ENCODE measurements at regions not wholly inside any gene's neighbourhood (a gene's known extent, or its start where the extent isn't known, plus 50 kb on each side); places are given as distances from the start of the nearest gene placed in this dataset.
"Not testable (repeated sequence)": the region's sequence is repeated elsewhere in the genome, so short reads cannot be mapped to it uniquely, and the experiment has no call there.

- Histone ChIP-seq H3K9me3 (ENCODE audit: low read length) (no peaks in the 10 kb centered on the region), H3K9ac (ENCODE audit: low read length) (no peak overlapping the region), H3K4me3 (ENCODE audit: low read length) (no peak overlapping the region), H3K27ac (ENCODE audit: low read length) (no peak overlapping the region), H3K27me3 (ENCODE audit: insufficient read depth, low read depth, low read length) (no peaks in the 10 kb centered on the region), H4K20me1 (ENCODE audit: insufficient read depth) (no peaks in the 10 kb centered on the region), H2AFZ (ENCODE audit: low read depth, low read length) (no peak overlapping the region), H3K4me2 (ENCODE audit: low read length) (no peak overlapping the region), H3F3A (ENCODE audit: insufficient read depth, low read length, poor library complexity, severe bottlenecking) (no peaks in the 10 kb centered on the region), H3K36me3 (ENCODE audit: insufficient read depth, low read length) (no peaks in the 10 kb centered on the region), H3K9me2 (ENCODE audit: insufficient read depth, low read length) (no peaks in the 10 kb centered on the region), H3K79me2 (replicated peaks; ENCODE audit: insufficient read depth, low read length) (no peaks in the 10 kb centered on the region)
- TF ChIP-seq TAF1 (IDR thresholded peaks at IDR 0.05; ENCODE audit: low read depth) (no peak), MXI1 (conservative IDR thresholded peaks at IDR 0.05; ENCODE audit: poor library complexity, severe bottlenecking) (no peak), POLR2AphosphoS5 (IDR thresholded peaks at IDR 0.05) (no peak), EP300 (conservative IDR thresholded peaks at IDR 0.05; ENCODE audit: poor library complexity, severe bottlenecking) (no peak), RAD21 (conservative IDR thresholded peaks at IDR 0.05) (no peak), SMC3 (conservative IDR thresholded peaks at IDR 0.05; ENCODE audit: poor library complexity) (no peak), CTCF (IDR thresholded peaks at IDR 0.05; ENCODE audit: poor library complexity, severe bottlenecking) (no peak), REST (IDR thresholded peaks at IDR 0.05; ENCODE audit: borderline replicate concordance) (no peak), EZH2 (IDR thresholded peaks at IDR 0.05; ENCODE audit: borderline replicate concordance, insufficient read depth, low read length, poor library complexity, severe bottlenecking) (no peak)
These were observed 1147.2 kb upstream of the ADGRL4 start for GRCh38 chr1:80153762-80154161.

GRCh38 chr1:80143361-80143760 lies 1136.8 kb upstream of the ADGRL4 start:
- no peaks in the 10 kb centered on the region for H3K9me2 ChIP-seq (ENCODE audit: insufficient read depth, low read length)
- no peak overlapping the region for H3K9ac ChIP-seq (ENCODE audit: low read length)
- H2AFZ ChIP-seq (ENCODE audit: low read depth, low read length) = no peak overlapping the region
- TF ChIP-seq CTCF (IDR thresholded peaks at IDR 0.05; ENCODE audit: poor library complexity, severe bottlenecking) = no peak
- no peak for TF ChIP-seq MXI1 (conservative IDR thresholded peaks at IDR 0.05; ENCODE audit: poor library complexity, severe bottlenecking)
- TF ChIP-seq TAF1 (IDR thresholded peaks at IDR 0.05; ENCODE audit: low read depth) = no peak
- no peak for TF ChIP-seq POLR2AphosphoS5 (IDR thresholded peaks at IDR 0.05)
- TF ChIP-seq SMC3 (conservative IDR thresholded peaks at IDR 0.05; ENCODE audit: poor library complexity) = no peak
- TF ChIP-seq REST (IDR thresholded peaks at IDR 0.05; ENCODE audit: borderline replicate concordance) = no peak
- TF ChIP-seq RAD21 (conservative IDR thresholded peaks at IDR 0.05) = no peak
- no peak for TF ChIP-seq EP300 (conservative IDR thresholded peaks at IDR 0.05; ENCODE audit: poor library complexity, severe bottlenecking)
- no peak for TF ChIP-seq EZH2 (IDR thresholded peaks at IDR 0.05; ENCODE audit: borderline replicate concordance, insufficient read depth, low read length, poor library complexity, severe bottlenecking)
- H3F3A ChIP-seq (ENCODE audit: insufficient read depth, low read length, poor library complexity, severe bottlenecking) = no peaks in the 10 kb centered on the region
- H3K27me3 ChIP-seq (ENCODE audit: insufficient read depth, low read depth, low read length) = no peaks in the 10 kb centered on the region
- no peaks in the 10 kb centered on the region for H3K36me3 ChIP-seq (ENCODE audit: insufficient read depth, low read length)
- no peak overlapping the region for H3K4me2 ChIP-seq (ENCODE audit: low read length)
- no peak overlapping the region for H3K27ac ChIP-seq (ENCODE audit: low read length)
- no peak overlapping the region for H3K4me3 ChIP-seq (ENCODE audit: low read length)
- H4K20me1 ChIP-seq (ENCODE audit: insufficient read depth) = no peaks in the 10 kb centered on the region
- no peaks in the 10 kb centered on the region for H3K79me2 ChIP-seq (replicated peaks; ENCODE audit: insufficient read depth, low read length)
- H3K9me3 ChIP-seq (ENCODE audit: low read length) = peaks cover 4% of the 10 kb centered on the region

- H3K4me3 ChIP-seq (ENCODE audit: low read length); H3K27ac ChIP-seq (ENCODE audit: low read length); H4K20me1 ChIP-seq (ENCODE audit: insufficient read depth); H3K79me2 ChIP-seq (replicated peaks; ENCODE audit: insufficient read depth, low read length); H3K9me3 ChIP-seq (ENCODE audit: low read length); H3F3A ChIP-seq (ENCODE audit: insufficient read depth, low read length, poor library complexity, severe bottlenecking); H3K9ac ChIP-seq (ENCODE audit: low read length); H3K9me2 ChIP-seq (ENCODE audit: insufficient read depth, low read length); H2AFZ ChIP-seq (ENCODE audit: low read depth, low read length); H3K27me3 ChIP-seq (ENCODE audit: insufficient read depth, low read depth, low read length); H3K36me3 ChIP-seq (ENCODE audit: insufficient read depth, low read length); H3K4me2 ChIP-seq (ENCODE audit: low read length): not testable (repeated sequence)
These were observed 1131.5 kb upstream of the ADGRL4 start for GRCh38 chr1:80137946-80138602.

Data from neural cell (in vitro differentiated cells).